Sigmoid colon (tissue), 6 donors: ENCODE measurements at regions not wholly inside any gene's neighbourhood (a gene's known extent, or its start where the extent isn't known, plus 50 kb on each side); places are given as distances from the start of the nearest gene placed in this dataset.
"Not testable (repeated sequence)": the region's sequence is repeated elsewhere in the genome, so short reads cannot be mapped to it uniquely, and the experiment has no call there.

Experiments
- DNase-seq: peaks from one replicate; pipeline ENCODE4 v3.0.0-alpha.2; 2019
- H3K27ac ChIP-seq, 4 donors: fragments of 200-600 bp; sonication (generic); one replicate each; pipeline ENCODE4 v1.5.1; 2016 to 2019; ENCODE audit warnings: mild to moderate bottlenecking in 1 of 4
- H3K27me3 ChIP-seq, 3 donors: fragments of 200-600 bp; sonication (generic); one replicate each; pipeline ENCODE4 v1.5.1; 2019; ENCODE audit warnings: mild to moderate bottlenecking in 1 of 3
- H3K36me3 ChIP-seq, 4 donors: fragments of 200-600 bp; sonication (generic); one replicate each; pipeline ENCODE4 v1.5.1; 2016 to 2019
- H3K4me1 ChIP-seq, 4 donors: fragments of 200-600 bp; sonication (generic); one replicate each; pipeline ENCODE4 v1.5.1; 2017 to 2019
- H3K4me3 ChIP-seq, 4 donors: fragments of 200-600 bp; sonication (generic); one replicate each; pipeline ENCODE4 v1.5.1; 2017 to 2019; ENCODE audit warnings: mild to moderate bottlenecking in 2 of 4, moderate library complexity in 1 of 4
- H3K9me3 ChIP-seq, 4 donors: fragments of 200-600 bp in 3 of 4; sonication (generic) in 3 of 4; one replicate each; pipeline versions ENCODE4 v1.5.1 to v1.6.1; 2013 to 2019
- EP300 ChIP-seq, 4 donors: sonication (generic); formaldehyde crosslinking; IDR thresholded peaks; one replicate each; pipeline ENCODE4 v1.6.1; 2017; ENCODE audit warnings: antibody characterized with exemption in 4 of 4
- POLR2A ChIP-seq, 2 donors: fragments of 450-650 bp; IDR thresholded peaks; one replicate each; pipeline ENCODE4 v1.6.1; 2016; ENCODE audit warnings: antibody characterized with exemption in 2 of 2, mild to moderate bottlenecking in 2 of 2, moderate library complexity in 2 of 2
- POLR2AphosphoS5 ChIP-seq, 4 donors: sonication (generic); formaldehyde crosslinking; IDR thresholded peaks; one replicate each; pipeline ENCODE4 v1.6.1; 2017; ENCODE audit warnings: antibody characterized with exemption in 4 of 4
- WGBS, 2 donors: extraction: QIAGEN DNeasy Blood & Tissue Kit; methylation state at CpG; one replicate each; pipeline ENCODE4 v1.1.7; 2013; 5-methylcytosine and 5-hydroxymethylcytosine counted together
- intact Hi-C: fragments of 100-400 bp; cut with DNase I; formaldehyde crosslinking; loops from one replicate; pipeline ENCODE4 v1.15.1; 2023
- TF ChIP-seq, protein P1 (sequence below), 4 experiments: fragments of 450-650 bp in 3 of 4; fragments of 200-600 bp in 1 of 4; IDR thresholded peaks; one replicate each; pipeline ENCODE4 v1.5.1; 2016 to 2019; ENCODE audit warnings: antibody characterized with exemption in 4 of 4, mild to moderate bottlenecking in 3 of 4, moderate library complexity in 2 of 4
- donor health status: healthy with polysubstance abuse.
- donor health status: healthy.

DNA sequence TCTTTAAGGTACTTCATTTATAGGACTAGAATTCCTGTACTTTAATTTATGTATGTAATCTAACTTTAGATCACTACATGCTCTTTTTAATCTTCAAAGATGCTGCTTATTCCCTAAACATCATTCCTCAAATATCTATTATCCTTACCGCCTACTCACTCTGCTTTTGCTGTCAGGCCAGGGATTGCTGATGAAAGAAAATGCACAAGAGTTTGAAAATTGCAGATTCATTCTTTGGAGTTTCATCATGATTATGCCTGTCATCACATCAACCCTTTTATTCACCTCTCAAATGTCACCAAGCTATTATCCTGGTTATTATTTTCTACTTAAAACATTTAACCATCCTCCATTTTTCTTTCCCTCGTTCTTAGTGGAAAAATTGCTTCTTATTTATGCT lies 802.7 kb downstream of the METTL15 start:
- intact Hi-C loops = no loop called here
- DNase-seq = no peak
- 69 to 81% methylated on average over 2 of the region's 2 CpGs for WGBS, 2 donors
- no peak overlapping the region for H3K27ac ChIP-seq
- no peaks in the 10 kb centered on the region for H3K36me3 ChIP-seq
- TF ChIP-seq POLR2A (IDR thresholded peaks at IDR 0.05) (no peak), POLR2AphosphoS5 (IDR thresholded peaks at IDR 0.05) (no peak), EP300 (IDR thresholded peaks at IDR 0.05) (no peak)
- TF ChIP-seq, protein P1, sequence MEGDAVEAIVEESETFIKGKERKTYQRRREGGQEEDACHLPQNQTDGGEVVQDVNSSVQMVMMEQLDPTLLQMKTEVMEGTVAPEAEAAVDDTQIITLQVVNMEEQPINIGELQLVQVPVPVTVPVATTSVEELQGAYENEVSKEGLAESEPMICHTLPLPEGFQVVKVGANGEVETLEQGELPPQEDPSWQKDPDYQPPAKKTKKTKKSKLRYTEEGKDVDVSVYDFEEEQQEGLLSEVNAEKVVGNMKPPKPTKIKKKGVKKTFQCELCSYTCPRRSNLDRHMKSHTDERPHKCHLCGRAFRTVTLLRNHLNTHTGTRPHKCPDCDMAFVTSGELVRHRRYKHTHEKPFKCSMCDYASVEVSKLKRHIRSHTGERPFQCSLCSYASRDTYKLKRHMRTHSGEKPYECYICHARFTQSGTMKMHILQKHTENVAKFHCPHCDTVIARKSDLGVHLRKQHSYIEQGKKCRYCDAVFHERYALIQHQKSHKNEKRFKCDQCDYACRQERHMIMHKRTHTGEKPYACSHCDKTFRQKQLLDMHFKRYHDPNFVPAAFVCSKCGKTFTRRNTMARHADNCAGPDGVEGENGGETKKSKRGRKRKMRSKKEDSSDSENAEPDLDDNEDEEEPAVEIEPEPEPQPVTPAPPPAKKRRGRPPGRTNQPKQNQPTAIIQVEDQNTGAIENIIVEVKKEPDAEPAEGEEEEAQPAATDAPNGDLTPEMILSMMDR (IDR thresholded peaks at IDR 0.05) = no peak
- no peaks in the 10 kb centered on the region for H3K9me3 ChIP-seq
- H3K4me1 ChIP-seq = no peaks in the 10 kb centered on the region
- no peaks in the 10 kb centered on the region for H3K27me3 ChIP-seq
- no peak overlapping the region for H3K4me3 ChIP-seq

DNA sequence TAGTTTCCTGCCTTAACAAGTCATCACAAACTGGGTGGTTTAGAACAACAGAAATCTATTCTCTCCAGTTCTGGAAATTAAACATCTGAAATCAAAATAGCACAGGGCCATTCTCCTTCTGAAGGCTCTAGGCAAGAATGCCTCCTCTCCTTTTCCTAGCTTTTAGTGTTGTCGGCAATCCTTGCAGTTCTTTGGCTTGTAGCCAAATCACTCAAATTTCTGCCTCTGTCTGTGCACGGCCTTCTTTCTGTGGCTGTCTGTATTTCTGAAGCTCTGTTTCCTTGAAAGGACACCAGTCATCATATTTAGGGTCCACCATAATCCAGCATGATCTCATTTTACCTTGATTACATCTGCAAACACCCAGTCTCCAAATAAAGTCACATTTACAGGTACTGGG lies 795.5 kb downstream of the METTL15 start:
- TF ChIP-seq, protein P1 (IDR thresholded peaks at IDR 0.05) = no peak
- no peak for TF ChIP-seq POLR2AphosphoS5 (IDR thresholded peaks at IDR 0.05)
- no peak for TF ChIP-seq EP300 (IDR thresholded peaks at IDR 0.05)
- TF ChIP-seq POLR2A (IDR thresholded peaks at IDR 0.05) = no peak
- Histone ChIP-seq H3K4me1 (peaks cover 0 to 4% (median 0%) of the 10 kb centered on the region in 4 donors), H3K27me3 (no peaks in the 10 kb centered on the region), H3K9me3 (no peaks in the 10 kb centered on the region), H3K4me3 (no peak overlapping the region), H3K27ac (no peak overlapping the region), H3K36me3 (no peaks in the 10 kb centered on the region)
- intact Hi-C loops = no loop called here
- WGBS, 2 donors = 38 to 46% methylated on average over 2 of the region's 2 CpGs
- no peak for DNase-seq

DNA sequence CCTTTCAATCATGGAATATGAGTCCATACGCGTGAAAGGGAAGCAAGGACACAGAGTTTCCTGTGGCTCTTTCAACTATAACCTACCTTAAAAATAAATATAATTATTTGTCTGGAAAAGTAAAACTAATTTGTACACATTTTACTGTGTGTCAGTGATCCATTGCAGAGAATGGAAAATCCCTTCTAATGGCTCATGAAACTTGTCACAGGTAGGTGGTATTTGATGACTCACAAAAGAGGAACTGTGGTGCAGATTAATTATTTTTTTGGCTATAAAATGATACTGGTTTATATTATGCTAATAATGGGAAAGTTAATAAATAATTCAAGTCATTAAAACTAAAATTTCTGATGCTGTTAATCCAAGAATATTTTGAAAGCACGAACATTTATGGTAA lies 792.2 kb downstream of the METTL15 start:
- no peak overlapping the region for H3K27ac ChIP-seq
- no peaks in the 10 kb centered on the region for H3K27me3 ChIP-seq
- DNase-seq = no peak
- no peaks in the 10 kb centered on the region for H3K36me3 ChIP-seq
- no peak overlapping the region for H3K4me3 ChIP-seq
- peaks cover 0 to 4% (median 0%) of the 10 kb centered on the region in 4 donors for H3K4me1 ChIP-seq
- H3K9me3 ChIP-seq = no peaks in the 10 kb centered on the region
- 60 to 93% methylated on average over 3 of the region's 3 CpGs for WGBS, 2 donors
- TF ChIP-seq POLR2AphosphoS5 (IDR thresholded peaks at IDR 0.05) (no peak), EP300 (IDR thresholded peaks at IDR 0.05) (no peak), POLR2A (IDR thresholded peaks at IDR 0.05) (no peak)
- TF ChIP-seq, protein P1 (IDR thresholded peaks at IDR 0.05) = no peak
- intact Hi-C loops = no loop called here

DNA sequence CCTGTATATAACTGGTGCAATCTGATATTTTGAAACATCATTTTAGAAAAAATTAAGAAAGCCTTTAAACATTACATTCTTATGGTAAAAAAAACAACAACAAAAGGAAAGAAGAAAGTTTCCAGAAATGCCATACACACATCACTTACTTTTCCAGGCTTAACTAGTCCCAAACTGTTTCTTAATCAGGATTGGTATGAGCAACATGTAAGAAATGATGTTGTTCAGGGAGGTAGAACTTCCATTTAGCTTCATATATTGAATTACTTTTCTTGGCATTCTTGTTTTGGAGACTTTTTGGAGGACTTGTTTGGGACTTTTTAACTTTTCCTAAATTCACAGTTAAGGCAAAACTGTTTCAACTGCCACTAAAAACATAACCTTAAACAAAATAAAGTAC lies 791.5 kb downstream of the METTL15 start:
- Histone ChIP-seq H3K27ac (no peak overlapping the region), H3K4me1 (peaks cover 0 to 4% (median 0%) of the 10 kb centered on the region in 4 donors), H3K9me3 (no peaks in the 10 kb centered on the region), H3K27me3 (no peaks in the 10 kb centered on the region), H3K4me3 (no peak overlapping the region), H3K36me3 (no peaks in the 10 kb centered on the region)
- intact Hi-C loops = no loop called here
- DNase-seq = no peak
- TF ChIP-seq, protein P1 (IDR thresholded peaks at IDR 0.05) = no peak
- TF ChIP-seq EP300 (IDR thresholded peaks at IDR 0.05) = no peak
- no peak for TF ChIP-seq POLR2A (IDR thresholded peaks at IDR 0.05)
- TF ChIP-seq POLR2AphosphoS5 (IDR thresholded peaks at IDR 0.05) = no peak

DNA sequence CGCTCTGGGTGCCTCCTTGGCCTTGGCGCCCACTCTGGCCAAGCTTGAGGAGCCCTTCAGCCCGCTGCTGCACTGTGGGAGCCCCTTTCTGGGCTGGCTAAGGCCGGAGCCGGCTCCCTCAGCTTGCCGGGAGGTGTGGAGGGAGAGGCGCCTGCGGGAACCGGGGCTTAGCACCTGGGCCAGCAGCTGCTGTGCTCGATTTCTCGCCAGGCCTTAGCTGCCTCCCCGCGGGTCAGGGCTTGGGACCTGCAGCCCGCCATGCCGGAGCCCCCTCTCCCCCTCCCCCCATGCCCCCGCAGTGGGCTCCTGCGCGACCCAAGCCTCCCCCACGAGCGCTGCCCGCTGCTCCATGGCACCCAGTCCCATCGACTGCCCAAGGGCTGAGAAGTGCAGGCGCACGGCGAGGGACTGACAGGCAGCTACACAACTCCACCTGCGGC lies 782.4 kb downstream of the METTL15 start:
- H3K36me3 ChIP-seq, DNase-seq, H3K27ac ChIP-seq, H3K9me3 ChIP-seq, intact Hi-C loops, H3K4me1 ChIP-seq, H3K27me3 ChIP-seq, H3K4me3 ChIP-seq: not testable (repeated sequence)
- WGBS, 2 donors = 92 to 93% methylated on average over 26 of the region's 26 CpGs
